GM06990 (cell line): ENCODE measurements at regions not wholly inside any gene's neighbourhood (a gene's known extent, or its start where the extent isn't known, plus 50 kb on each side); places are given as distances from the start of the nearest gene placed in this dataset.

ENCODE experiments used
- DNase-seq: peaks from one replicate; pipeline ENCODE4 v3.0.0-alpha.2; 2011; ENCODE audit not compliant: insufficient read length; ENCODE audit errors: extremely low read depth
- H3K27me3 ChIP-seq: replicated peaks from 2 replicates; pipeline ENCODE4 v1.6.0; 2011; ENCODE audit warnings: low read length; ENCODE audit not compliant: control insufficient read depth, insufficient read depth
- H3K36me3 ChIP-seq: 2 replicates; pipeline ENCODE4 v1.5.1; 2011; ENCODE audit warnings: low read length; ENCODE audit not compliant: control insufficient read depth, insufficient read depth
- H3K4me3 ChIP-seq: replicated peaks from 2 replicates; pipeline ENCODE4 v1.5.1; 2011; ENCODE audit warnings: low read depth, mild to moderate bottlenecking, control low read depth, low read length
- TF ChIP-seq, protein P1 (sequence below): IDR thresholded peaks from 2 replicates; pipeline ENCODE4 v1.5.1; 2011; ENCODE audit warnings: low read length, control low read depth, mild to moderate bottlenecking, inconsistent platforms; ENCODE audit not compliant: insufficient read depth, poor library complexity, severe bottlenecking

- TF ChIP-seq, protein P1, sequence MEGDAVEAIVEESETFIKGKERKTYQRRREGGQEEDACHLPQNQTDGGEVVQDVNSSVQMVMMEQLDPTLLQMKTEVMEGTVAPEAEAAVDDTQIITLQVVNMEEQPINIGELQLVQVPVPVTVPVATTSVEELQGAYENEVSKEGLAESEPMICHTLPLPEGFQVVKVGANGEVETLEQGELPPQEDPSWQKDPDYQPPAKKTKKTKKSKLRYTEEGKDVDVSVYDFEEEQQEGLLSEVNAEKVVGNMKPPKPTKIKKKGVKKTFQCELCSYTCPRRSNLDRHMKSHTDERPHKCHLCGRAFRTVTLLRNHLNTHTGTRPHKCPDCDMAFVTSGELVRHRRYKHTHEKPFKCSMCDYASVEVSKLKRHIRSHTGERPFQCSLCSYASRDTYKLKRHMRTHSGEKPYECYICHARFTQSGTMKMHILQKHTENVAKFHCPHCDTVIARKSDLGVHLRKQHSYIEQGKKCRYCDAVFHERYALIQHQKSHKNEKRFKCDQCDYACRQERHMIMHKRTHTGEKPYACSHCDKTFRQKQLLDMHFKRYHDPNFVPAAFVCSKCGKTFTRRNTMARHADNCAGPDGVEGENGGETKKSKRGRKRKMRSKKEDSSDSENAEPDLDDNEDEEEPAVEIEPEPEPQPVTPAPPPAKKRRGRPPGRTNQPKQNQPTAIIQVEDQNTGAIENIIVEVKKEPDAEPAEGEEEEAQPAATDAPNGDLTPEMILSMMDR = no peak
- H3K4me3 ChIP-seq = no peak overlapping the region
- H3K36me3 ChIP-seq = no peaks in the 10 kb centered on the region
- no peak for DNase-seq
- H3K27me3 ChIP-seq = no peaks in the 10 kb centered on the region; the same call in none of the 2 replicates
These were observed 512.3 kb upstream of the RAB6C start for GRCh38 chr2:129467012-129467779.

GRCh38 chr2:129467941-129468340 is 511.5 kb upstream of the RAB6C start:
- H3K36me3 ChIP-seq = no peaks in the 10 kb centered on the region
- TF ChIP-seq, protein P1 = no peak
- no peak overlapping the region for H3K4me3 ChIP-seq
- no peaks in the 10 kb centered on the region; the same call in none of the 2 replicates for H3K27me3 ChIP-seq
- no peak for DNase-seq

GRCh38 chr2:129468879-129469278 is 510.6 kb upstream of the RAB6C start:
- H3K27me3 ChIP-seq = no peaks in the 10 kb centered on the region; the same call in none of the 2 replicates
- no peaks in the 10 kb centered on the region for H3K36me3 ChIP-seq
- TF ChIP-seq, protein P1 = no peak
- DNase-seq = no peak
- no peak overlapping the region for H3K4me3 ChIP-seq

DNA sequence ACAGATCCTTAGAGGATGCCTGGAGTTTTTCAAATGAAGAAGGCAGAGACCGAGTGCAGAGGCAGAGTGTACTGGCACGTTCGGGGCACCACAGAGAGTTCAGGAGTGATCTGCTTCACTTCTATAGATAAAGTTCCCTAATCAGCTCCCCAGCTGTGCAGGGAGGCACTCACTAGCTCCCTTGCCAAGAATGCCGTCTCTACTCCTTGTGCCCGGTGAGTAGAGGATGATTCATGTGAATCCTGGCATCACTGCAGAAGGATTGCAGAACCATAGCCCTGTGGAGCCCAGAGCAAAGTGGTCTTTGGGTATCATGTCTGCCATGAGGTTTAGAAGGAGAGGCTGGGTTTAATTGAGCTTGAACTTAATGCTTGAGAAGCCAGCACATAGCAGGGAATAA is 510.1 kb upstream of the RAB6C start:
- H3K27me3 ChIP-seq = no peaks in the 10 kb centered on the region; the same call in none of the 2 replicates
- TF ChIP-seq, protein P1 = no peak
- H3K4me3 ChIP-seq = no peak overlapping the region
- H3K36me3 ChIP-seq = no peaks in the 10 kb centered on the region
- DNase-seq = no peak

DNA sequence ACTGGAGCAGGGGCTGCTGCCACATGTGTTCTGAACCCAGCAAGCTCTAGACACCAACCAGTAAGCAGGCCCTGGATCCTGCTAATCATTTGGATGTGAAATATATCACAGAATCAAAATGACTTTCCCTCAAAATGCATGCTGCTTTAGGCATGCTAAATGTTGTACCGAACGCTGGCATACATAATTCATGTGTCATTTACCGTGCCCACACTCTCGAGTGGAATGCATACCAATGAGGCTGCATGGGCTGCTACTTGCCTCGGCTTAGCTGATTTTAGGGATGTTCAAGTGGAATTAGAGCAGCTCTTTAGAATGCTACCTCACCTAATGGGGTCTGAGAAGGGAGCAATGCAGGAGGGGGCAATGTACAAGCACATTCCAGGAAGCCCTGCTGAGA is 509.6 kb upstream of the RAB6C start:
- no peaks in the 10 kb centered on the region for H3K36me3 ChIP-seq
- no peaks in the 10 kb centered on the region; the same call in none of the 2 replicates for H3K27me3 ChIP-seq
- H3K4me3 ChIP-seq = no peak overlapping the region
- DNase-seq = no peak
- TF ChIP-seq, protein P1 = no peak
